A673 (cell line): ENCODE measurements at regions not wholly inside any gene's neighbourhood (a gene's known extent, or its start where the extent isn't known, plus 50 kb on each side); places are given as distances from the start of the nearest gene placed in this dataset.

Experiments used
- BruUV-seq: library from RNA; stranded (reverse); fragments of 400-500 nt; replicated peaks from 2 replicates; lab custom pipeline; 2021; lab: Mats Ljungman, UMichigan
- CTCF ChIA-PET: fragments of 300-600 bp; sonication (Branson Sonifier 250); formaldehyde crosslinking; loops from one replicate; lab custom pipeline; 2022; ENCODE audit warnings: antibody characterized with exemption; lab: Charles Lee
- POLR2A ChIA-PET: fragments of 300-600 bp; sonication (Branson Sonifier 250); formaldehyde crosslinking; loops from one replicate; lab custom pipeline; 2022; ENCODE audit warnings: antibody characterized with exemption; ENCODE audit not compliant: low non-redundant PET; lab: Charles Lee
- DNase-seq: peaks from one replicate; pipeline ENCODE4 v3.0.0-alpha.2; 2015; ENCODE audit warnings: low spot score
- H3K27ac ChIP-seq: fragments of 200-600 bp; sonication (generic); 2 replicates; pipeline ENCODE4 v1.5.1; 2016; ENCODE audit warnings: mixed run types, low read depth, mild to moderate bottlenecking, mixed read lengths, antibody characterized with exemption, low read length; ENCODE audit not compliant: poor library complexity, severe bottlenecking
- H3K27me3 ChIP-seq: fragments of 200-600 bp; sonication (generic); replicated peaks from 2 replicates; pipeline ENCODE4 v1.6.1; 2017; ENCODE audit warnings: mixed run types, low read depth, mild to moderate bottlenecking, mixed read lengths, antibody characterized with exemption, low read length; ENCODE audit not compliant: insufficient read depth, poor library complexity
- H3K36me3 ChIP-seq: fragments of 200-600 bp; sonication (generic); 2 replicates; pipeline ENCODE4 v1.6.1; 2016; ENCODE audit warnings: mixed run types, mild to moderate bottlenecking, mixed read lengths, antibody characterized with exemption, low read length; ENCODE audit not compliant: insufficient read depth, poor library complexity, severe bottlenecking
- H3K4me1 ChIP-seq: fragments of 200-600 bp; sonication (generic); 2 replicates; pipeline ENCODE4 v1.6.1; 2017; ENCODE audit warnings: mixed run types, mild to moderate bottlenecking, mixed read lengths, antibody characterized with exemption, low read length; ENCODE audit not compliant: insufficient read depth, poor library complexity, severe bottlenecking
- H3K4me3 ChIP-seq: fragments of 200-600 bp; sonication (generic); 2 replicates; pipeline ENCODE4 v1.5.1; 2016; ENCODE audit warnings: low read depth, mixed run types, mild to moderate bottlenecking, mixed read lengths, low read length; ENCODE audit not compliant: poor library complexity, severe bottlenecking
- H3K9me3 ChIP-seq: fragments of 200-600 bp; sonication (generic); 2 replicates; pipeline ENCODE4 v1.6.1; 2016; ENCODE audit warnings: mixed run types, low read depth, mild to moderate bottlenecking, mixed read lengths, antibody characterized with exemption, low read length; ENCODE audit not compliant: poor library complexity, severe bottlenecking
- CTCF ChIP-seq: fragments of 300-800, 200-600 bp; sonication (generic); conservative IDR thresholded peaks from 2 replicates; pipeline ENCODE4 v1.5.1; 2017; ENCODE audit warnings: low read depth, mild to moderate bottlenecking, antibody characterized with exemption, low read length, moderate library complexity, mixed read lengths
- EZH2 ChIP-seq: fragments of 200-600 bp; sonication (generic); IDR thresholded peaks from 2 replicates; pipeline ENCODE4 v1.6.1; 2017; ENCODE audit warnings: borderline replicate concordance, low read depth, mild to moderate bottlenecking, mixed read lengths, antibody characterized with exemption, low read length; ENCODE audit not compliant: poor library complexity, severe bottlenecking
- intact Hi-C: fragments of 100-400 bp; cut with micrococcal nuclease; formaldehyde crosslinking; loops from one replicate; pipeline ENCODE4 v1.10.0; 2022; ENCODE audit not compliant: unreplicated experiment

GRCh38 chr15:96818861-96819260 is 488.4 kb downstream of the NR2F2 start:
- BruUV-seq = no TSS peak
- Histone ChIP-seq H3K27me3 (no peaks in the 10 kb centered on the region), H3K9me3 (no peaks in the 10 kb centered on the region), H3K27ac (no peak overlapping the region), H3K4me3 (no peak overlapping the region), H3K36me3 (no peaks in the 10 kb centered on the region), H3K4me1 (peaks cover 9% of the 10 kb centered on the region)
- intact Hi-C loops = no loop called here
- DNase-seq = no peak
- TF ChIP-seq CTCF = no peak
- TF ChIP-seq EZH2 = no peak
- CTCF ChIA-PET = no interaction called here
- POLR2A ChIA-PET = no interaction called here

- BruUV-seq = no TSS peak
- Histone ChIP-seq H3K4me1 (peaks cover 11% of the 10 kb centered on the region), H3K27me3 (no peaks in the 10 kb centered on the region), H3K4me3 (no peak overlapping the region), H3K36me3 (no peaks in the 10 kb centered on the region), H3K27ac (no peak overlapping the region), H3K9me3 (no peaks in the 10 kb centered on the region)
- POLR2A ChIA-PET = no interaction called here
- intact Hi-C loops = loop anchor here (5.0 kb wide), 1 partner anchor 61 kb away; no protein-coding TSS in a partner anchor
- CTCF ChIA-PET = no interaction called here
- no peak for TF ChIP-seq EZH2
- no peak for TF ChIP-seq CTCF
- no peak for DNase-seq
Observed at GRCh38 chr15:96827981-96828380, 497.5 kb downstream of the NR2F2 start.

GRCh38 chr15:96837241-96837970 is 506.9 kb downstream of the NR2F2 start:
- Histone ChIP-seq H3K27ac (peak overlapping the region; percentile 99), H3K4me3 (no peak overlapping the region), H3K4me1 (peaks cover 36% of the 10 kb centered on the region), H3K27me3 (no peaks in the 10 kb centered on the region), H3K36me3 (no peaks in the 10 kb centered on the region), H3K9me3 (peaks cover 28% of the 10 kb centered on the region)
- POLR2A ChIA-PET = interaction anchor here (0.6 to 1.5 kb wide), 7 partner anchors 146 to 507 kb away, joined by 3 to 13 read pairs (median 6); partner anchors contain the start of gene NR2F2
- BruUV-seq = no TSS peak
- peak; percentile 94 for DNase-seq
- intact Hi-C loops = loop anchor here (1.0 to 10.0 kb wide), 9 partner anchors 56 to 1580 kb away; no protein-coding TSS in a partner anchor
- TF ChIP-seq CTCF = no peak
- no peak for TF ChIP-seq EZH2
- CTCF ChIA-PET = interaction anchor here (0.6 to 2.1 kb wide), 10 partner anchors 54 to 918 kb away, joined by 3 to 15 read pairs (median 6); no protein-coding TSS in a partner anchor
